HG03460 (cell line): ENCODE measurements at regions not wholly inside any gene's neighbourhood (a gene's known extent, or its start where the extent isn't known, plus 50 kb on each side); places are given as distances from the start of the nearest gene placed in this dataset.
"Not testable (repeated sequence)": the region's sequence is repeated elsewhere in the genome, so short reads cannot be mapped to it uniquely, and the experiment has no call there.

Experiments
- ATAC-seq: cut with Tn5 transposase; IDR thresholded peaks from one replicate; pipeline ENCODE4 v1.9.1; 2021; ENCODE audit not compliant: unreplicated experiment

DNA sequence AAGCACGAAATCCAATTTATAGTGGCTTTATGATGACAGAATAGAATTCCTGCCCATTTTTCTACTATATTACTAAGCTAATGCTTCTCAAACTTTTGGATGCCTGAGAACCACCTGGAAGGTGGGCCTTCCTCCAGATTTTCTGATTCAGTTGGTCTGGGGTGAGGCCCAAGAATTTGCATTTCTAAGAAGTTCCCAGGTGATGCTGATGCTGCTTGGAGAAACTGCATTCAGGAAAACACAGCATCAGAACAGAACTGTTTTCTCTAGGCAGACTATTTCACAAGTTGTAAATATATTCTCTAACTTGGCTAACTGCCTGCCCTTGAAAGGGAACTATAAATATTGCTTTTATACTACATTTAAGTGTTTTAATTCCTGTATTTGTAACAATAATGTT lies 644.9 kb upstream of the DPPA4 start:
- no peak for ATAC-seq

DNA sequence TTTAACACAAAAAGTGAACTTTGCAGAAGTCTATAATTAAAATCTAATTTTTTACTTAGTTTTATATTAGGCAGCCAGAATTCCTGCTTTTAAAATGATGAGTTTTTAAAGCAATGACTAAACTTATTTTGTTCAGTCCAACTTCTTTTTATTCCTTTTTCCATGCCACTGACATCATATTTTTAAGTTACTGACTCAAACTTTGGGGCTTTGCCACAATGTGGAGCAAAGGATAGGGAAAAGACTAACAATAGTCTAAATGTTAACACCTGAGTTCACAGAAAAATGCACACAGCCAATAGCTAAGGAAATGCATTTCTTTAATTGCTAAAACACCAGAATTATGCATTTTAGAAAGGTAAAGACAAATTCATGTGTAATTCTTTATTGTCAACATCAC lies 647.6 kb upstream of the DPPA4 start:
- no peak for ATAC-seq

DNA sequence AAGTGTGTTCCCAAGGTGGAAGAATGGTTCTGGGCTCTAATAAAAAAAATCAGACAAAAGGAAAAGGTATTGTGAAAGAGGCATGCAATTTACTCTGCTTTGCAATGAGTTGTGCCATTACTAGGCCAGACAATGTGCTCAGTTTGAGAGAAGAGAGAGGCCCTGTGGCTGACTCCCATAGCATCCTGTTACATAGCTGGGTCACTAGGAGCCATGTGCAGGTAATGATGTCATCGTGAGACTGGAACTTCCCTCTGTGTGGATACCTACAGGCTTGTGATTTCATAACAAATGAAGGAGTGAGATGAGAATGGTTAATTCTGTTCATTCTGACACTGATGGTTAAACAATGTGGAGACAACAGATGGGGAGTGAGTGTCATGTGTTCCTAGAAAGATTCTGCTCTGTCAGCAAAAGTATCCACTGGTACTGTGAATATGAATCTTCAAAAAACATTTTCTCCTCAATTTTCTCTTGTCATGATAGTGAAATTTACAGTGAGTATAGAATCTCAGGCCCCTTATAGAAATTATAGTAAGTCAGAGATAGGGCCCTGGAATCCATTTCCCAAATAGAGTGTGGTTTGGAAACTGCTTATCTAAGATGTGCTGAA lies 648.7 kb upstream of the DPPA4 start:
- ATAC-seq = no peak

DNA sequence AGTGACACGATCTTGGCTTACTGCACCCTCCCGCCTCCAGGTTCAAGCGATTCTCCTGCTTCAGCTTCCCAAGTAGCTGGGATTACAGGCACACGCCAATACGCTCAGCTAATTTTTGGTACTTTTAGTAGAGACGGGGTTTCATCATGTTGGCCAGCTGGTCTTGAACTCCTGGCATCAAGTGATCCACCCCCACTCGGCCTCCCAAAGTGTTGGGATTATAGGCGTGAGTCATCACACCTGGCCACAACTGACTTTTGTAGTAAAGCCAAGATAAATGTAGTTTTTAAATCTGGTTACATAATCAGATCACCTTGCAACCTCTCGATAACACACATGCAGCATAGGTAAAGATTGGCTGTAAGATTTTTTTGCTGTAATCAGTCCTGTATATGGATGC lies 657.5 kb upstream of the DPPA4 start:
- ATAC-seq = no peak

DNA sequence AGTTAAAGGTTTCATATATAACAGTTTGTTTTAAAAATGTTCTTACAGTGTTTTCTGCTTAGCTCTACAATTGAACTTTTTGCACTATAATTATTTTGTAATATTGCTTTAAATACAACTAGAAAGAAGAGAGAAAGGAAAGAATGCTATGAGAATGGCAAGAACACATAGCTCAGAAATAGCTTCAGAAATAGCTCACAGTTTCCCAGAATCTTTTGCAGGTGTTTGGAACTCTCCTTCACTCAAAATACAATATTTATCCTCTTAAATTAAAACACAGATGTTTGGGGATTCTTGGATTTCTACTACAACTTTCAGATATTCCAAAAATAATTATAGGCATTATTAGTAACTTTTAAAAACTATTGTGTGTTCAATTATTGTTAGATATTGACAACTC lies 658.0 kb upstream of the DPPA4 start:
- ATAC-seq = no peak

DNA sequence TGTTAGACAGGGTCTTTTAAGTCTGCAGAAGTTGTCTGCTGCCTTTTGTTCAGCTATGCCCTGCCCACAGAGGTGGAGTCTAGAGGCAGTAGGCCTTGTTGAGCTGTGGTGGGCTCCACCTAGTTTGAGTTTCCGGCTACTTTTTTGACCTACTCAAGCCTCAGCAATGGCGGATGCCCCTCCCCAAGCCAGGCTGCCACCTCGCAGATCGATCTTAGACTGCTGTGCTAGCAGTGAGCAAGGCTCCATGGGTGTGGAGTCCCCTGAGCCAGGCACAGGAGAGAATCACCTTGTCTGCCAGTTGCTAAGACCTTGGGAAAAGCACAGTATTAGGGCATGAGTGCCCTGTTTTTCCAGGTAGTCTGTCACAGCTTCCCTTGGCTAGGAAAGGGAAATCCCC lies 664.6 kb upstream of the DPPA4 start:
- ATAC-seq = not testable (repeated sequence)

DNA sequence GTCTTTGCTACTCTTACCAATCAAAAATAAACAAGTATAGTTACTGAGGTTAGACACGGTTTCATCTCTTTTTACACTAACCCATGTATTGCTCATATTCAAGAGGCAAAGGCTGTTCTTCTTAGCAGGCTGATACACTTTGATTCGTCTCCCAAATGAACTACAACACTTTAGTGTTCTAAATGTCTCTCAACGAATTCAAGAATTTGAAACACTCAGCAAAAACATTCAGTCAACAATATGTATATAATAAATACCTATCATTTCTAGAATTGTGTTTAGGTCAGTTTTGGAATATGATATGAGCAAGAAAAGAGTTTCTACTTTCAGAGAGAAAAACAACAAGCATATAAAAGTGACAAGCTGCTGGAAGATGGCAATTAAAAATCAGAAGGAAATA lies 669.6 kb upstream of the DPPA4 start:
- ATAC-seq = no peak

DNA sequence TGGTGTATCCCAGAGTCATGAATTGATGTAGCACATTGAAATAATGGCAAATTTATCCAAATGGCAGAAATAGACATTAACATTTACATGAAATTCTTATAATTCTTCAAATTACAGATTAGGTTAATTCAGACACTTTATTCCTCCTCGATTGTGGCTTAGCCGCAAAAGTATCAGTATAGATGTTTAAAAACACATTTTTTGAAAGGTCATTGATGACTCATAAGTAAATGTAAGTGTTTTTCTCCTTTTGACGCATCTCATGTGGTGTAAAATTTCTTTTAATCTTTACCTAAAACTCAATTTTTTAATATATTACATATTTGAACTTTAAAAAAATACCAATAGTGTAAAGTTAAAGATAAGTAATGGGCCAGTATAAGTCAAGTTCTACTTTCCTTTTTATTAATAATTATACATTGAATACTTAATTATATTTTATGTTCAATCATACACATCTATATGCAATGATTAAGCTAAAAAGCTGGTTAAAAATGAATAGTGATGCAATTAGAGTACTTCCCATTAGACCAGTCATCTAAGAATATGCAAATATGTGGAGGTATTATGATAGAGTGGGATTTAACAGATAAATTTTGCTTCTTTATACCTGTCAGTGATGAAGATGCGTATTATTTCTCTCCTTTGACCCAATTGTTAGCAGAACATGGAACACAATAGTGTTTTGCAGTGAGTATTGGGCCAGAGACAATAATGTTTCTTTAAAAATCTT lies 678.1 kb upstream of the DPPA4 start:
- no peak for ATAC-seq

DNA sequence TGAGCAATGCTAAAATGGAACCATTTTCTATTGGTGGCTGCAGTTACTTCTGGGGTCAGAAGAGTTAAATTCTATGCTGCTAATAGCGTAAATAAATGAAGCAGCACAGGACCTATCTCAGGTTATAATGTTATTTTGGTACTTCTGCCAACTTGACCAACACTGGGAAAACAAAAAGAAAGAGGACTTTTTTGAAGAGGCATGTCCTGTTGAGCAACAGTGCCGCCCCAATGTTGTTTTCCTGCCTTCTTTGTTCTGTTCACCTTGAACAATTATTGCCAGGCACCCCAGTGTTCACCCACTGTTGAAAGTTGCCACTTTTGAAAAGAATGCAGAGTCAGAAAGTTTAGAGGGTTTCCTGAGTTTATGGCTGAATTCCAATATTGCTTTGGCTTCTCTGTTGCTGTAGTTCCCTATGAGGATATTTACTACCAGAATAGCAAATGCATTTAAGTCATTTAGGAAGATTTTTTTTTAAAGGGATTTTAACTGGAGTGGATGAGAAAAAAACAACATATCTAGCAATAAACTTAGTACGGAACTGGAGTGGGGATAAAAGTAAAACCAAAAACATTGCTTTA lies 679.0 kb upstream of the DPPA4 start:
- ATAC-seq = no peak

DNA sequence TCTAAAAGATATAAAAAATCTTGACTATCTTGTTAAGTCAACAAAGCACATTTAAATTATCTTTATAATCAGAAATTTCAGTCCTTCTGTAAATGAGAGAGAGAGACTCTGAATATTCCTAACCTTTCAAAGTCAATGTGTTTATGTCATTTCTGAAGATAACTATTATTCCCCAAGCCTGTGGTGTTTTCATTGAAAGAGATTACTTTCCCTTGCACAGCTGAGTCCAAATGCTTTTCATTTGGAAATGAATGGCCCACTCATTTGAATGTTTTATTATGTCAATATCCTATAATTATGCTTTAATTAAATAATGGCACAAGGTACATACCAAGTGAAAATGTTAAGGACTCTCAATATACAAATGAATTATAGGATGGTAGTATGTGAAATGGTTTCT lies 680.0 kb upstream of the DPPA4 start:
- ATAC-seq = no peak

DNA sequence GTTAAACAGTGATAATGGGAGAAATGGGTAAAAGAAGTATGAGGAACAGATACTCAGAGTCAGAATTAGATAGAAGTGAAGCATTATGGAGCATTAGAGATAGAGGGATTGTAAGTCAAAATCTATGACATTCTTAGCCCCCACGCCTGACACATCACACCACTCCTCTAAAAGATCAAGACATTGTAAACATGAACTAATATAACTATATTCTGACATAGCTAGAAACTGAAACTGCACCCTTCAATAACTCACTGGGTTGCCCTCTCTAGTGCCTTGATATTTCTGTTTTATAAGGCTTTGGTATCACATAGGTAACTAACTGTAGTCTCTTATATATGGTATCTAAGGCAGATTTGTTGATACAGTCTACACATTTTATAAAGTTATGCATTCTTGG lies 684.3 kb upstream of the DPPA4 start:
- no peak for ATAC-seq

DNA sequence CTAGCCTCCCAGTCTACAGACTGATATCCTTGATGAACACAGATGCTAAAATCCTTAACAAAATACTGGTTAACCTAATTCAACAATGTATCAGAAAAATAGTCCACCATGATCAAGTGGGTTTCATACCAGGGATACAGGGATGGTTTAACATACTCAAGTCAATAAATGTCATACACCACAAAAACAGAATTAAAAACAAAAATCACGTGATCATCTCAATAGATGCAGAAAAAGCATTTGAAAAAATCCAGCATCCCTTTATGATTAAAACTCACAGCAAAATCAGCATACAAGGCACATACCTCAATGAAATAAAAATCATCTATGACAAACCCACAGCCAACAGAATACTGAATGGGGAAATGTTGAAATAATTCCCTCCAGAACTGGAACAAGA lies 685.7 kb upstream of the DPPA4 start:
- not testable (repeated sequence) for ATAC-seq

DNA sequence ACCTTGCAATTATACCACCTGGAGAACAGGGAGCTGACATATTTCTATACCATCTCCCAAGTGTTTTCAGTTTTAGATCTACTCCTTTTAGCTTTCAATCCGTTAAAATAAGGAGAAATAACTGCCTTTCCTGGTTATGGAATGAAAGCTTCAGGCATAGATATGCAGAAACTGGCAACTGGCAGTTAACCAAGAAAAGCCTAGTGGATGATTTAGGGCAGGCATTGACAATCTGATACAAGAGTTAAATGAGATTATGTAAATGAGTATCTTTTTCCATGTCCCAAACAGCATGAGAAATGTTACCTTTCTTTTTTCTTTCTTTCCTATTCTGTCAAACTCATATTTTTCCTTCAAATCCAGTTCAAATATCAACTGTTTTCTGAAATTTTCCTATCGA lies 689.1 kb upstream of the DPPA4 start:
- no peak for ATAC-seq

DNA sequence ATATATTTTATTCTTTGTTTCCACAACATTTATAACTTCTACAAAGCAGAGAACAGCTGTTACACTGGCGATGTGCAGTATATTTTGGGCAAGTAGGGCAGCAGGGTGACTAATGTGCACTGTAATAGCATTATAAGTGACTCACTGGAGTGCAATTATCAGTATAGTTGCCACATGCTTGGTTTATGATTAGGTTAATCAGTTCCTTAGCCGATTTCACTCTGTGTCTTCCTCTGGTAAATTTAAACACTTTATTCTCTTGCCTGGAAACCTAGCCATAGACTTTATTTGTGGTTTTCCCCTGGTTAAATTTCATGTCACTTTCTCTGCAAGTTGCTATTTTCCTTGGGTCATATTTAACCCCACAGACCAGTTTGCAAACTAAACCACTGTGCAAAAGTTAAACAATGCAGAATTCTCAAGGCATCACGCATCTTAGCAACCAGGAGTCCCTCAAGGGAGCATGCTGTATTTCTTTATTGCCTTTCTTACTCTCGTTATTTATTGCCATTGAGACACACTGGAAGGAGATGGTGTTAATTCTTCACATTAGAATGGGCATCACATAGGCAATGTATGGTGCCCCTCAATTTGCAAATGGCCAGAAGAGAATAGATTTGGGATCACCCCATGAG lies 690.2 kb upstream of the DPPA4 start:
- no peak for ATAC-seq

DNA sequence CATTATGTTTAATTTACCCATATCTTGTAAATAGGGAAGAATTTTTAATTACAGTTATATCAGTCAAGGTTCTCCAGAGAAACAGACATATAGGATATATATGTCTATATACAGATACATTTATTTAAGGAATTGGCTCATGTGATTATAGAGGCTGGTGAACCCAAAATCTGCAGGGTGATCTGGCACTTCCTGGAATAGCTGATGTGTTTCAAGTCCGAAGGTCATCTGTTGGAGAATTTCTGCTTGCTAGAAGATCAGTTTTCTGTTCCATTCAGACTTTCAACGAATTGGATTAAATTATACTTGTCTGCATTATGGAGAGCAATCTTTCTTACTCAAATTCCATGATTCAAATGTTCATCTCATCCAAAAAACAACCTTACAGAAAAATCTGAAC lies 694.6 kb upstream of the DPPA4 start:
- no peak for ATAC-seq

DNA sequence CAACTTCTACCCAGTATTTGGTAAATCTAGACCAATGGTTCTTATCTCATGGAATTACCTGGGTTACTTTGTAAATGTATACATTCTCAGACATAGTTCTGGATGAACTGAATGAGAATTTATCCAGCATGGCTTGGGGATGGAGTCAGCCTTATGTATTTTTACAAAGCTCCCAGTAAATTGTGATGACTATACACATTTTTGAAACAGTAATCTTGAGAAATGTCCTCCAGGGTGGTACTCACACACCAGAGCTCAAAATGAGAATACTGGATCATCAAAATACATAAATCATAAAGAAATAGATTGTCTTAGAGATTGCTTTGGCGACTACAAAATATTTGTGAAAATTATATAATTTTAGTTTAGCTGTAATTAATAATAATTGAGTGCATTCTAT lies 722.1 kb upstream of the DPPA4 start:
- ATAC-seq = no peak

DNA sequence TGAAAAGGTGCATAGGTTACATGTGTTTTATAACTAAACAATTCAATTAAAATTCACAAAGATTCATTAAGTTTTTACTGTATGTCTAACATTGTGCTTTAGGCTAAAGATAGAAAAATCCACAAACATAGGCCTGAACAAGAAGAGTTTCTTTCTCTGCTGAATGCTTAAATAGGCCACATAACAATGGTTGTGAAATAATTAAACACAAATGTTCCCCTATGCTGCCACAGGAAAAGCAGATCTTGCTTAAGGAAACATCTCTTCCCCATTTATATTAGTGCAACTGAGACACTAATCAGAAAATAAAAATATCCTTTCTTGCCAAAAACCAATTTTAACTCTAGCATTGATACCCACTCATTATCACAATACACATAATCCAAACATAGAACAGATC lies 725.4 kb upstream of the DPPA4 start:
- no peak for ATAC-seq

DNA sequence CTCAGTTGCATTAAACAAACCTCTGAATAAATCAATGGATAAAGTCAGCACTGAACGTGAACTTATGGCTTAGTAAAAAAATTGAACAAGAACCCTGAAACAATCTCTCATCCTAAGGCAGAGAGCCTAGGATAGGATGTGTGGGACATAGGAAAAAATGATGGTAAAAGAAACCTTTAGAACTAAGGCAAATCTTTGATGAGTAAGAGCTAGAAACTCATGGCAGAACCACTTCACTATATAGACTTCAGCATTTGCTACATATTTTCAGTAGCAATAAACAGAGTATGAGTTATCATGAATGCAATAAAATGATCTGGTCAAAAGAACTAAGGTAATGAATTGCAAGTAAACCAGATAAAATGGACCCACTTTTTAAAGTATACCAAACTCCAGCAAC lies 725.8 kb upstream of the DPPA4 start:
- no peak for ATAC-seq

DNA sequence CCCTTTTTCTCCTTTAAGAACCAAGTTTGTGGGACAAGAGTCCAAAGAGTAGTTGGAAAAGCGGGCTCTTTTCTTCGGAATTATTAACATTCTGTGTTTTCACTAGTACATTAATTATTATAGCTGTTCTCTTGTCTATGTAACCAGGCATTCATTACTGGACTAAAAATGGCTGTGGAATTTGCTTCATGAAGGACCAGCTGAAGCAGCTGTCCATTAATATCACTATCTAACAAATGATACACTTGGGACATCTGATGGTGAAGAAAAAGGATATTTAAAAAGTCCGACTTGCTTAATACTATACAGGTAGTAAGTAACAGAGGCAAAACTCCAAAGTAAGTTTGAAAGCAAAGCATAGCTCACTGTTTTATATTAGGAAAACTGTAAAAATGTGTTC lies 728.9 kb upstream of the DPPA4 start:
- no peak for ATAC-seq

DNA sequence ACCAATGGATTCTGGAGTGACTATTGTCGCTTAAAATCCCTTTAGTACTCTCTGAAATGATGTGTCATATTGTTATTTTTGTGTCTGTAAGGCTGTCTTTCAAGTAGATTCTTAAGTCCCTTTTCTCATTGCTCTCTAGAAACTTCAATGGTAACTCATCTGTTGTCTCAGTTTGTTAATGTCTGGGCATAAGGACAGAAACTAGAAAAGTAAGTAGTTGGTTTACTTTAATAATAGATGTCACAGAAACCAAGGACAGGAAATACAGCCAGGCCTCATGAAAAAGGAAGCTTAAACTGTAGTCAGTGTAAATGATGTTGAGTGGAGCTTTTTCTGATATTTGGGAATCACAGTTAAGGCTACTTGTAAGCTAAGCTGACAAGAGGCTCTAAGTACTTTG lies 730.2 kb upstream of the DPPA4 start:
- ATAC-seq = no peak

DNA sequence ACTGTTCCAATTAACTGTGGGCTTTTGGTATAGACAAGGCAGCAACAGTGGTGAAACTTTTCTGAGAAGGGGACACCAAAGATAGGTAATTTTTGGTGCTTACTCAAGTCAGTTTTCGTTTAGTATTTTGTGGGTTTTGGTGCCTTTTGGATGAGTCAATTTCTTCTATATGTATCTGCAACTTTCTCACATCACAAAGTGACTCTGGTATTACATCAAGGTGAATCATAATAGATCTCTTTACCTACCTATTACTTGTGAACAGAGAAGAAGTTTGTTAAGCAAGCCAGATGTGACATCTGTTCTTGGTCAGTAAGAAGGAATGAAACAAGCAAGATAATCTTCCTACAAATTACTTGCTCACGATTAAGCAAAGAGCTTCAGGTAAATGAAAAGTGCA lies 732.4 kb upstream of the DPPA4 start:
- ATAC-seq = no peak

DNA sequence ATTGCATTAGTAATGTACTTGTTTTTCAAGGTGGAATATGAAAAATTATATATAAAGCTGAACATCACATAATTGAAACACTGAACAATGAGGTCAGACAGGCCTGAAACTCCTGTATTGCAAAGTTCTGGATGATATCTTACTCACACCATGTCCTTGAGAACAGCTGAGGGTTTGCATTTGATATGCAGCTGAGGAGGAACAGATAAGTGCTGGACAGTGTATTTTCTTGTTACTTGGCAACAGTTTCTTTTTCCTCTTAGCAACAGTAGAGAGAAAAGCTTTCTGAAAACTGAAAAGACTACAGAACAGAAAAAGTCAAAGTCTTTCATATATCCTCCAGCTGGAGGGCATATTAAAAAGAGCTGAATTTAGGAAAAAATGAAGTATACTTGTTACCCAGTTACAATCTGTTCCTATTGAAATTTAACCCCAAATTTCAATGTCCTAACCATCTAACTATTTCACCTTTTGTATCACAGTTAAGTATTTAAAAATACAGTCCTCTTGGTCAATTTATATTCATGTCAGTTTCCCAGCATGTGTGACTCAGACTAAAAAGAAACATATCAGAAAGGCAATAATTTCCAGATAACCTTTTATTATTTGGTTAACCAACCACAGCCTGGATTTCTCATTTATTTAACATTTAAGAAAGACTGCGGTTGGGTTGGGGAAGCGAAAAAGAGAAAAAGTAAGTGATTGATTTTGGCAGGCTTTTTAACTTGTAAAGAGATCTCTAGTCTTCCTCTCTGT lies 733.0 kb upstream of the DPPA4 start:
- no peak for ATAC-seq
